ENCODE measurements at regions not wholly inside any gene's neighbourhood (a gene's known extent, or its start where the extent isn't known, plus 50 kb on each side); places are given as distances from the start of the nearest gene placed in this dataset.

GRCh38 chr2:144310889-144311608 is 208.9 kb downstream of the ZEB2 start:
- TF ChIP-seq CTCF (IDR thresholded peaks at IDR 0.05; ENCODE audit: low read depth, low read length, missing control alignments), result no peak
- no peak overlapping the region for H3K4me3 ChIP-seq (ENCODE audit: low read depth, low read length)
- DNase-seq (ENCODE audit: low read depth), result no peak

- TF ChIP-seq CTCF (IDR thresholded peaks at IDR 0.05; ENCODE audit: low read depth, low read length, missing control alignments), result no peak
- no peak for DNase-seq (ENCODE audit: low read depth)
- H3K4me3 ChIP-seq (ENCODE audit: low read depth, low read length), result no peak overlapping the region
Measured at GRCh38 chr2:144310484-144310883, 209.4 kb downstream of the ZEB2 start.

- DNase-seq (ENCODE audit: low read depth), result no peak
- no peak for TF ChIP-seq CTCF (IDR thresholded peaks at IDR 0.05; ENCODE audit: low read depth, low read length, missing control alignments)
- H3K4me3 ChIP-seq (ENCODE audit: low read depth, low read length), result no peak overlapping the region
Measured at GRCh38 chr2:144307711-144308110, 212.2 kb downstream of the ZEB2 start.

GRCh38 chr2:144304202-144304601 is 215.7 kb downstream of the ZEB2 start:
- no peak overlapping the region for H3K4me3 ChIP-seq (ENCODE audit: low read depth, low read length)
- no peak for TF ChIP-seq CTCF (IDR thresholded peaks at IDR 0.05; ENCODE audit: low read depth, low read length, missing control alignments)
- DNase-seq (ENCODE audit: low read depth), result no peak

GRCh38 chr2:144300632-144301031 is 219.3 kb downstream of the ZEB2 start:
- H3K4me3 ChIP-seq (ENCODE audit: low read depth, low read length), result no peak overlapping the region
- DNase-seq (ENCODE audit: low read depth), result no peak
- TF ChIP-seq CTCF (IDR thresholded peaks at IDR 0.05; ENCODE audit: low read depth, low read length, missing control alignments), result no peak

- no peak for DNase-seq (ENCODE audit: low read depth)
- H3K4me3 ChIP-seq (ENCODE audit: low read depth, low read length), result no peak overlapping the region
- TF ChIP-seq CTCF (IDR thresholded peaks at IDR 0.05; ENCODE audit: low read depth, low read length, missing control alignments), result no peak
Measured at GRCh38 chr2:144290276-144290675, 229.6 kb downstream of the ZEB2 start.

- no peak for TF ChIP-seq CTCF (IDR thresholded peaks at IDR 0.05; ENCODE audit: low read depth, low read length, missing control alignments)
- no peak for DNase-seq (ENCODE audit: low read depth)
- H3K4me3 ChIP-seq (ENCODE audit: low read depth, low read length), result no peak overlapping the region
Measured at GRCh38 chr2:144288438-144288837, 231.5 kb downstream of the ZEB2 start.

Measured in GM12864 (cell line).